Mesendoderm (in vitro differentiated cells): ENCODE measurements at regions not wholly inside any gene's neighbourhood (a gene's known extent, or its start where the extent isn't known, plus 50 kb on each side); places are given as distances from the start of the nearest gene placed in this dataset.

Source experiments
- DNase-seq: peaks from one replicate; pipeline ENCODE4 v3.0.0; 2013
- H2AK5ac ChIP-seq: 2 replicates; pipeline ENCODE4 v1.6.1; 2013; ENCODE audit warnings: low read length, inconsistent platforms
- H2BK120ac ChIP-seq: 2 replicates; pipeline ENCODE4 v1.6.1; 2013; ENCODE audit warnings: low read depth, mild to moderate bottlenecking, low read length, moderate library complexity, mixed read lengths
- H2BK15ac ChIP-seq: replicated peaks from 2 replicates; pipeline ENCODE4 v1.6.1; 2013; ENCODE audit warnings: low read depth, mild to moderate bottlenecking, moderate library complexity
- H2BK5ac ChIP-seq: 2 replicates; pipeline ENCODE4 v1.6.1; 2013; ENCODE audit warnings: low read length, inconsistent platforms
- H3K18ac ChIP-seq: 2 replicates; pipeline ENCODE4 v1.6.1; 2013; ENCODE audit warnings: mild to moderate bottlenecking, low read length, mixed read lengths
- H3K23ac ChIP-seq: one replicate; pipeline ENCODE4 v1.6.1; 2013; ENCODE audit warnings: low read length
- H3K27ac ChIP-seq: 2 replicates; pipeline ENCODE4 v1.5.1; 2013; ENCODE audit warnings: low read depth, mild to moderate bottlenecking, inconsistent platforms, low read length, moderate library complexity
- H3K27me3 ChIP-seq: 2 replicates; pipeline ENCODE4 v1.6.1; 2013; ENCODE audit warnings: low read length, control low read depth, mild to moderate bottlenecking, inconsistent platforms; ENCODE audit not compliant: insufficient read depth, poor library complexity
- H3K36me3 ChIP-seq: 2 replicates; pipeline ENCODE4 v1.6.1; 2013; ENCODE audit warnings: low read length, inconsistent platforms; ENCODE audit not compliant: control insufficient read depth, insufficient read depth
- H3K4ac ChIP-seq: one replicate; pipeline ENCODE4 v1.6.1; 2013; ENCODE audit warnings: low read depth, mild to moderate bottlenecking, low read length, moderate library complexity
- H3K4me1 ChIP-seq: 2 replicates; pipeline ENCODE4 v1.6.1; 2013; ENCODE audit warnings: low read depth, low read length, inconsistent platforms; ENCODE audit not compliant: control insufficient read depth
- H3K4me2 ChIP-seq: 2 replicates; pipeline ENCODE4 v1.6.1; 2013; ENCODE audit warnings: low read length
- H3K4me3 ChIP-seq: 2 replicates; pipeline ENCODE4 v1.5.1; 2013; ENCODE audit warnings: mild to moderate bottlenecking, low read length
- H3K56ac ChIP-seq: one replicate; pipeline ENCODE4 v1.6.1; 2013; ENCODE audit warnings: low read length
- H3K79me1 ChIP-seq: 2 replicates; pipeline ENCODE4 v1.6.1; 2013; ENCODE audit warnings: low read length, inconsistent platforms
- H3K79me2 ChIP-seq: 2 replicates; pipeline ENCODE4 v1.6.1; 2013; ENCODE audit warnings: mild to moderate bottlenecking, low read length; ENCODE audit not compliant: control insufficient read depth, insufficient read depth
- H3K9ac ChIP-seq: 2 replicates; pipeline ENCODE4 v1.6.1; 2013; ENCODE audit warnings: low read length, inconsistent platforms
- H4K5ac ChIP-seq: one replicate; pipeline ENCODE4 v1.6.1; 2013; ENCODE audit warnings: low read length
- H4K8ac ChIP-seq: one replicate; pipeline ENCODE4 v1.6.1; 2013; ENCODE audit warnings: low read depth, mild to moderate bottlenecking, control low read depth, low read length, moderate library complexity
- WGBS: extraction: QIAGEN DNeasy Blood & Tissue Kit; methylation state at CpG from one replicate; pipeline ENCODE4 v1.1.7; 2013; ENCODE audit warnings: low lambda C conversion rate, missing lambda C conversion rate; ENCODE audit not compliant: insufficient coverage; ENCODE audit errors: extremely low coverage; 5-methylcytosine and 5-hydroxymethylcytosine counted together

- Histone ChIP-seq H3K56ac (no peak overlapping the region), H4K5ac (no peak overlapping the region), H2BK5ac (no peak overlapping the region), H3K79me1 (no peaks in the 10 kb centered on the region), H3K23ac (no peak overlapping the region), H3K27ac (no peak overlapping the region), H3K9ac (no peak overlapping the region), H3K4me1 (peaks cover 3% of the 10 kb centered on the region), H2BK120ac (no peak overlapping the region), H3K4ac (no peak overlapping the region), H3K79me2 (no peaks in the 10 kb centered on the region), H3K4me2 (no peak overlapping the region), H2AK5ac (no peak overlapping the region), H4K8ac (no peak overlapping the region), H3K18ac (no peak overlapping the region), H3K36me3 (no peaks in the 10 kb centered on the region), H3K27me3 (no peaks in the 10 kb centered on the region), H3K4me3 (no peak overlapping the region), H2BK15ac (no peak overlapping the region)
- DNase-seq, result no peak
- WGBS, result no CpG with 5 or more reads among the region's 2 CpGs
Measured at GRCh38 chr9:14025741-14026140, 288.2 kb downstream of the NFIB start.

GRCh38 chr9:14023285-14023684, 290.7 kb downstream of the NFIB start:
- H2BK15ac ChIP-seq, result no peak overlapping the region
- no peaks in the 10 kb centered on the region for H3K79me1 ChIP-seq
- H4K8ac ChIP-seq, result no peak overlapping the region
- H3K36me3 ChIP-seq, result no peaks in the 10 kb centered on the region
- H3K23ac ChIP-seq, result no peak overlapping the region
- H3K27me3 ChIP-seq, result no peaks in the 10 kb centered on the region
- no peak overlapping the region for H2AK5ac ChIP-seq
- H2BK120ac ChIP-seq, result no peak overlapping the region
- H3K56ac ChIP-seq, result no peak overlapping the region
- no peak overlapping the region for H3K27ac ChIP-seq
- no peak for DNase-seq
- H3K4me2 ChIP-seq, result no peak overlapping the region
- H3K18ac ChIP-seq, result no peak overlapping the region
- WGBS, result no CpG with 5 or more reads among the region's 1 CpG
- no peak overlapping the region for H3K4ac ChIP-seq
- no peak overlapping the region for H2BK5ac ChIP-seq
- H3K9ac ChIP-seq, result no peak overlapping the region
- H3K4me1 ChIP-seq, result peaks cover 3% of the 10 kb centered on the region
- H3K4me3 ChIP-seq, result no peak overlapping the region
- no peak overlapping the region for H4K5ac ChIP-seq
- H3K79me2 ChIP-seq, result no peaks in the 10 kb centered on the region

DNA sequence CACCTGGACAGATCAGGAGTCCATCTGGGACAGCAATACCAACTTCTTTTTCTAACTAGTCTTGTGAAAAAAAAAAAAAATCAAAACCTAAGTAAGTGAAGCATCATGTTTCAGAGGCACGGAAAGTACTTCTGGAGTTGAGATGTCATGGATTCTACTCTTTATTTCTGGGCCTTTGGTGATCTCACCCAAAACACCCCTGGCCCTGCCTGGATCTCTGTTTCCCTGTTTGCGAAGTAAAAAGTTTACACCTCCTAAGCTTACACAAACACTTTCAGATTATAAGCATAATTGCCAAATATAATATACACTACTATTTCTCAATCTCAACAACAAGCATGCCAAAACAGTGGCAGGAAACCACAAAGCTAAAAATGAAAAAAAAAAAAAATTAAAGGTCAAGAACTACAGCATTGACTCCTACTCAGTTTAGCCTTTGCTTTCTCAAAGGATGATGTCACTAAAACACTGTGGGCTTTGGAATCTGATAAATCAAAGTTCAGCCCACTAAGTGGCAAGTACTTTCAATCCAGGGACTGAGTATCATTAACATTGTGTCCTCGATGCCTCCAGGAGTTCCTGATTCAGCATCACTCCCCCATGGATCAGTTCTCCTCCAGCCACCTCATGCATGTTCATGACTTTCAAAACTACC, 291.9 kb downstream of the NFIB start:
- WGBS, result no CpG with 5 or more reads among the region's 3 CpGs
- H2BK15ac ChIP-seq, result no peak overlapping the region
- H3K79me2 ChIP-seq, result no peaks in the 10 kb centered on the region

GRCh38 chr9:14018081-14018480, 295.9 kb downstream of the NFIB start:
- H3K18ac ChIP-seq, result no peak overlapping the region
- H3K4me1 ChIP-seq, result no peaks in the 10 kb centered on the region
- H3K56ac ChIP-seq, result no peak overlapping the region
- no peak overlapping the region for H3K27ac ChIP-seq
- no peak overlapping the region for H3K4me3 ChIP-seq
- no peak overlapping the region for H3K4me2 ChIP-seq
- H3K9ac ChIP-seq, result no peak overlapping the region
- no peak for DNase-seq
- H2AK5ac ChIP-seq, result no peak overlapping the region
- no peaks in the 10 kb centered on the region for H3K79me2 ChIP-seq
- H2BK120ac ChIP-seq, result no peak overlapping the region
- H3K79me1 ChIP-seq, result no peaks in the 10 kb centered on the region
- no CpG with 5 or more reads among the region's 2 CpGs for WGBS
- no peak overlapping the region for H4K8ac ChIP-seq
- no peak overlapping the region for H2BK15ac ChIP-seq
- H2BK5ac ChIP-seq, result no peak overlapping the region
- no peaks in the 10 kb centered on the region for H3K27me3 ChIP-seq
- no peaks in the 10 kb centered on the region for H3K36me3 ChIP-seq
- H3K4ac ChIP-seq, result no peak overlapping the region
- no peak overlapping the region for H3K23ac ChIP-seq
- no peak overlapping the region for H4K5ac ChIP-seq

More for the DNA sequence above, 291.9 kb downstream of the NFIB start:
- H3K4me2 ChIP-seq, result no peak overlapping the region
- H3K27me3 ChIP-seq, result no peaks in the 10 kb centered on the region
- H4K8ac ChIP-seq, result no peak overlapping the region
- no peak overlapping the region for H3K23ac ChIP-seq
- no peak overlapping the region for H2BK5ac ChIP-seq
- no peak for DNase-seq
- no peak overlapping the region for H2AK5ac ChIP-seq
- no peak overlapping the region for H3K56ac ChIP-seq
- H3K27ac ChIP-seq, result no peak overlapping the region
- peaks cover 3% of the 10 kb centered on the region for H3K4me1 ChIP-seq
- H3K36me3 ChIP-seq, result no peaks in the 10 kb centered on the region
- no peaks in the 10 kb centered on the region for H3K79me1 ChIP-seq
- no peak overlapping the region for H3K4ac ChIP-seq
- H3K9ac ChIP-seq, result no peak overlapping the region
- H4K5ac ChIP-seq, result no peak overlapping the region
- no peak overlapping the region for H3K18ac ChIP-seq
- H3K4me3 ChIP-seq, result no peak overlapping the region
- no peak overlapping the region for H2BK120ac ChIP-seq

GRCh38 chr9:14014744-14015143, 299.2 kb downstream of the NFIB start:
- no peak overlapping the region for H3K56ac ChIP-seq
- no peak for DNase-seq
- no peaks in the 10 kb centered on the region for H3K36me3 ChIP-seq
- H3K18ac ChIP-seq, result no peak overlapping the region
- no peak overlapping the region for H2BK120ac ChIP-seq
- no peaks in the 10 kb centered on the region for H3K79me1 ChIP-seq
- no peak overlapping the region for H3K23ac ChIP-seq
- no peak overlapping the region for H4K8ac ChIP-seq
- H3K9ac ChIP-seq, result no peak overlapping the region
- H3K4ac ChIP-seq, result no peak overlapping the region
- no peak overlapping the region for H3K4me2 ChIP-seq
- no peak overlapping the region for H3K27ac ChIP-seq
- no peak overlapping the region for H4K5ac ChIP-seq
- no peaks in the 10 kb centered on the region for H3K27me3 ChIP-seq
- no peaks in the 10 kb centered on the region for H3K4me1 ChIP-seq
- H3K4me3 ChIP-seq, result no peak overlapping the region
- H3K79me2 ChIP-seq, result no peaks in the 10 kb centered on the region
- no peak overlapping the region for H2BK5ac ChIP-seq
- H2BK15ac ChIP-seq, result no peak overlapping the region
- H2AK5ac ChIP-seq, result no peak overlapping the region

GRCh38 chr9:14014218-14014617, 299.7 kb downstream of the NFIB start:
- no peak overlapping the region for H3K56ac ChIP-seq
- no peak overlapping the region for H3K9ac ChIP-seq
- H3K79me2 ChIP-seq, result no peaks in the 10 kb centered on the region
- H4K8ac ChIP-seq, result no peak overlapping the region
- no peak overlapping the region for H2AK5ac ChIP-seq
- H3K27me3 ChIP-seq, result no peaks in the 10 kb centered on the region
- H3K4me3 ChIP-seq, result no peak overlapping the region
- H4K5ac ChIP-seq, result no peak overlapping the region
- H2BK120ac ChIP-seq, result no peak overlapping the region
- no peak for DNase-seq
- no peaks in the 10 kb centered on the region for H3K4me1 ChIP-seq
- no peak overlapping the region for H2BK15ac ChIP-seq
- H3K4me2 ChIP-seq, result no peak overlapping the region
- H3K23ac ChIP-seq, result no peak overlapping the region
- H2BK5ac ChIP-seq, result no peak overlapping the region
- no peak overlapping the region for H3K18ac ChIP-seq
- H3K27ac ChIP-seq, result no peak overlapping the region
- H3K79me1 ChIP-seq, result no peaks in the 10 kb centered on the region
- H3K36me3 ChIP-seq, result no peaks in the 10 kb centered on the region
- no peak overlapping the region for H3K4ac ChIP-seq
